Right lobe of liver (tissue), 6 donors: ENCODE measurements at regions not wholly inside any gene's neighbourhood (a gene's known extent, or its start where the extent isn't known, plus 50 kb on each side); places are given as distances from the start of the nearest gene placed in this dataset.

Experiments used
- ATAC-seq, 4 donors: fragments of 200-7000 bp; cut with Tn5 transposase; one replicate each; pipeline ENCODE4 v1.9.1; 2020; ENCODE audit warnings: mild to moderate bottlenecking in 4 of 4, moderate library complexity in 4 of 4
- DNase-seq, 3 donors: peaks; one replicate each; pipeline ENCODE4 v3.0.0-alpha.2; 2020
- H3K27ac ChIP-seq, 3 donors: fragments of 200-600 bp; one replicate each; pipeline ENCODE4 v1.8.0; 2022
- H3K27me3 ChIP-seq, 2 donors: fragments of 200-600 bp; one replicate each; pipeline ENCODE4 v1.8.0; 2022
- H3K36me3 ChIP-seq, 4 donors: fragments of 200-600 bp; sonication (generic) in 1 of 4; one replicate each; pipeline versions ENCODE4 v1.5.1 to v1.8.0; 2017 to 2022; ENCODE audit warnings: control low read depth in 1 of 4
- H3K4me1 ChIP-seq, 4 donors: fragments of 200-600 bp; sonication (generic) in 1 of 4; one replicate each; pipeline versions ENCODE4 v1.5.1 to v1.8.0; 2017 to 2022; ENCODE audit warnings: control low read depth in 1 of 4
- H3K4me3 ChIP-seq, 3 donors: fragments of 200-600 bp; one replicate each; pipeline ENCODE4 v1.8.0; 2022
- H3K9me3 ChIP-seq, 4 donors: fragments of 200-600 bp; sonication (generic) in 1 of 4; one replicate each; pipeline versions ENCODE4 v1.5.1 to v1.8.0; 2017 to 2022; ENCODE audit warnings: control low read depth in 1 of 4
- POLR2A ChIP-seq: fragments of 450-650 bp; IDR thresholded peaks from one replicate; pipeline ENCODE4 v1.6.1; 2017; ENCODE audit warnings: antibody characterized with exemption, mild to moderate bottlenecking
- WGBS: methylation state at CpG from one replicate; pipeline ENCODE4 v1.1.6; 2018; ENCODE audit warnings: low coverage, low lambda C conversion rate; ENCODE audit not compliant: insufficient coverage; ENCODE audit errors: missing lambda C conversion rate; 5-methylcytosine and 5-hydroxymethylcytosine counted together
- intact Hi-C, 2 donors: fragments of 100-400 bp; cut with DNase I; formaldehyde crosslinking; loops; one replicate each; pipeline versions ENCODE4 v1.11.2 to v1.14.1; 2022
- TF ChIP-seq, protein P1 (sequence below), 4 donors: fragments of 200-600 bp in 3 of 4; fragments of 450-650 bp in 1 of 4; IDR thresholded peaks; one replicate each; pipeline versions ENCODE4 v1.5.1 to v1.8.0; 2016 to 2022; ENCODE audit warnings: antibody characterized with exemption in 4 of 4, mild to moderate bottlenecking in 2 of 4
- donor health status: DM: no; HTN: yes; CAD: no.
- donor health status: DM: no; HTN: no; CAD: no.
- donor health status: DM: no; HTN: no; CAD: no.
- donor health status: DM: no; HTN: yes; CAD: no.
- donor health status: DM: no; HTN: yes; CAD: no.

GRCh38 chr9:88742483-88742882 is 207.5 kb downstream of the NXNL2 start:
- Histone ChIP-seq H3K27ac (no peak overlapping the region), H3K4me3 (no peak overlapping the region), H3K27me3 (no peaks in the 10 kb centered on the region), H3K9me3 (peaks cover 0 to 3% (median 0%) of the 10 kb centered on the region in 4 donors), H3K4me1 (no peaks in the 10 kb centered on the region), H3K36me3 (no peaks in the 10 kb centered on the region)
- 45% methylated on average over 5 of the region's 6 CpGs for WGBS
- TF ChIP-seq, protein P1, sequence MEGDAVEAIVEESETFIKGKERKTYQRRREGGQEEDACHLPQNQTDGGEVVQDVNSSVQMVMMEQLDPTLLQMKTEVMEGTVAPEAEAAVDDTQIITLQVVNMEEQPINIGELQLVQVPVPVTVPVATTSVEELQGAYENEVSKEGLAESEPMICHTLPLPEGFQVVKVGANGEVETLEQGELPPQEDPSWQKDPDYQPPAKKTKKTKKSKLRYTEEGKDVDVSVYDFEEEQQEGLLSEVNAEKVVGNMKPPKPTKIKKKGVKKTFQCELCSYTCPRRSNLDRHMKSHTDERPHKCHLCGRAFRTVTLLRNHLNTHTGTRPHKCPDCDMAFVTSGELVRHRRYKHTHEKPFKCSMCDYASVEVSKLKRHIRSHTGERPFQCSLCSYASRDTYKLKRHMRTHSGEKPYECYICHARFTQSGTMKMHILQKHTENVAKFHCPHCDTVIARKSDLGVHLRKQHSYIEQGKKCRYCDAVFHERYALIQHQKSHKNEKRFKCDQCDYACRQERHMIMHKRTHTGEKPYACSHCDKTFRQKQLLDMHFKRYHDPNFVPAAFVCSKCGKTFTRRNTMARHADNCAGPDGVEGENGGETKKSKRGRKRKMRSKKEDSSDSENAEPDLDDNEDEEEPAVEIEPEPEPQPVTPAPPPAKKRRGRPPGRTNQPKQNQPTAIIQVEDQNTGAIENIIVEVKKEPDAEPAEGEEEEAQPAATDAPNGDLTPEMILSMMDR (IDR thresholded peaks at IDR 0.05): no peak
- TF ChIP-seq POLR2A: no peak
- no peak for DNase-seq
- ATAC-seq: no peak
- intact Hi-C loops: no loop called here

DNA sequence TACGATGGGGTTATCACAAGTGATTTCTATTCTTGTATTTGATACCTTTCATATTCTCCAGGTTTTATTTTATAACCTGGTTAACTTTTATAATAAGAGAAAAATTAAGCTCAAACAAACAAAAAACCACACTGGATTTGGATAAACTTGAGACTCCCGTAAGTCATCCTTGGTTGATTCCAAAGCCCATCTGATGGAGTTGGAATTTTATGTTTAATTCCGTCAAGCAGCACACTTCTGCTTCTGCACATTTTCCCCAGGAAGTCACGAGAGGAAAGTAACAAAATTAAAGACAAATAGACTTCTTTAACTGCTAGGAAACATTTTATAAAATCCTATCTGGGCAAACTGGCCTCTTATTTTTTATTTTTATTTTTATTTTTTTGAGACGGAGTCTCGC is 207.9 kb downstream of the NXNL2 start:
- DNase-seq (no peak), ATAC-seq (no peak)
- no peak overlapping the region for H3K27ac ChIP-seq
- intact Hi-C loops: no loop called here
- no peak overlapping the region for H3K4me3 ChIP-seq
- no peak for TF ChIP-seq POLR2A
- TF ChIP-seq, protein P1 (IDR thresholded peaks at IDR 0.05): no peak
- 67% methylated on average over 6 of the region's 6 CpGs for WGBS
- no peaks in the 10 kb centered on the region for H3K27me3 ChIP-seq
- H3K4me1 ChIP-seq: no peaks in the 10 kb centered on the region
- peaks cover 0 to 3% (median 0%) of the 10 kb centered on the region in 4 donors for H3K9me3 ChIP-seq
- no peaks in the 10 kb centered on the region for H3K36me3 ChIP-seq

GRCh38 chr9:88745276-88746001 is 210.5 kb downstream of the NXNL2 start:
- Histone ChIP-seq H3K27me3 (no peaks in the 10 kb centered on the region), H3K4me1 (no peaks in the 10 kb centered on the region), H3K9me3 (peaks cover 0 to 3% (median 0%) of the 10 kb centered on the region in 4 donors), H3K27ac (no peak overlapping the region), H3K36me3 (no peaks in the 10 kb centered on the region), H3K4me3 (no peak overlapping the region)
- ATAC-seq: no peak
- WGBS: 49% methylated on average over 2 of the region's 2 CpGs
- TF ChIP-seq POLR2A: no peak
- TF ChIP-seq, protein P1 (IDR thresholded peaks at IDR 0.05): no peak
- intact Hi-C loops: no loop called here
- no peak for DNase-seq

DNA sequence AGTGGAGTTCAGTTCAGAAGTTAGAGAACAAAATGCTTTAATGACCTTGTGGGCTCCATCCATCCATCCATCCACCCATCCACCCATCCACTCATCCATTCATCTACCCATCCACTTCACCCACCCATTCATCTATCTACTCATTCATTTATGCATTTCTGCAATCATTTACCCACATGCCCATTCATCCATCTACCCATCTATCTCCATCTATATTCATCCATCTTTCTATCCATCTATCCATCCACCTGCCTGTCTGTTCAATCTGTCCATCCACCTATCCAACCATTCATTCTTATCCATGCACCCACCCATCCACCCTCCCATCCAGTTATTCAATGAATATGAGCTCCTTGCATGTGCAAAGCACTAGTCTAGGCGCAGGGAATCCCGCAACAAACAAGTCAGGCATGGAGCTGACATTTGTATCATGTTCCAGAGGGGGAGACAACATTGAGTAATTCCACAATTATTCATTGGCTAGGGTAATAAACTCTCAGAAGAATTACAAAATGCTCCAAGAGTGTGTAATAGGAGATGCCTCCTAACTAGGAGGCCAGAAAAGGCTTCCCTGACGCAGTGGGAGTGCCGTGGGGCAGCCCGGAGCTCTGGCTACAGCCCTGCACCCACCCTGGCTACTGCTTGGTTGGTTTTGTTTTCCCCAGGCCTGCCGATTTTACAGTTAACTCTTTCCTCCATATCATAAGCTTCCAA is 211.2 kb downstream of the NXNL2 start:
- H3K4me1 ChIP-seq: no peaks in the 10 kb centered on the region
- no peaks in the 10 kb centered on the region for H3K27me3 ChIP-seq
- intact Hi-C loops: no loop called here
- no peak overlapping the region for H3K4me3 ChIP-seq
- DNase-seq (no peak), ATAC-seq (peak in 1 of 4 donors; percentile 44)
- H3K36me3 ChIP-seq: no peaks in the 10 kb centered on the region
- TF ChIP-seq, protein P1 (IDR thresholded peaks at IDR 0.05): no peak
- no peak for TF ChIP-seq POLR2A
- WGBS: 48% methylated on average over 6 of the region's 6 CpGs
- H3K9me3 ChIP-seq: peaks cover 0 to 3% (median 0%) of the 10 kb centered on the region in 4 donors
- no peak overlapping the region for H3K27ac ChIP-seq
